ENCODE measurements at regions not wholly inside any gene's neighbourhood (a gene's known extent, or its start where the extent isn't known, plus 50 kb on each side); places are given as distances from the start of the nearest gene placed in this dataset.
"Not testable (repeated sequence)": the region's sequence is repeated elsewhere in the genome, so short reads cannot be mapped to it uniquely, and the experiment has no call there.

- no peaks in the 10 kb centered on the region for H3K9me3 Mint-ChIP-seq (ENCODE audit: low read depth)
- no peaks in the 10 kb centered on the region for H3K36me3 Mint-ChIP-seq (ENCODE audit: insufficient read depth)
- H3K27ac Mint-ChIP-seq: no peak overlapping the region
- no peaks in the 10 kb centered on the region for H3K27me3 Mint-ChIP-seq
- no peak for TF ChIP-seq CTCF (IDR thresholded peaks at IDR 0.05; ENCODE audit: unreplicated experiment)
- DNase-seq (ENCODE audit: low spot score, unreplicated experiment): no peak
- peaks cover 5% of the 10 kb centered on the region for H3K4me1 Mint-ChIP-seq (ENCODE audit: low read depth)
- H3K4me3 Mint-ChIP-seq (ENCODE audit: low read depth): no peak overlapping the region
Measured at GRCh38 chr4:101411926-101412325, 64.6 kb upstream of the PPP3CA start.

DNA sequence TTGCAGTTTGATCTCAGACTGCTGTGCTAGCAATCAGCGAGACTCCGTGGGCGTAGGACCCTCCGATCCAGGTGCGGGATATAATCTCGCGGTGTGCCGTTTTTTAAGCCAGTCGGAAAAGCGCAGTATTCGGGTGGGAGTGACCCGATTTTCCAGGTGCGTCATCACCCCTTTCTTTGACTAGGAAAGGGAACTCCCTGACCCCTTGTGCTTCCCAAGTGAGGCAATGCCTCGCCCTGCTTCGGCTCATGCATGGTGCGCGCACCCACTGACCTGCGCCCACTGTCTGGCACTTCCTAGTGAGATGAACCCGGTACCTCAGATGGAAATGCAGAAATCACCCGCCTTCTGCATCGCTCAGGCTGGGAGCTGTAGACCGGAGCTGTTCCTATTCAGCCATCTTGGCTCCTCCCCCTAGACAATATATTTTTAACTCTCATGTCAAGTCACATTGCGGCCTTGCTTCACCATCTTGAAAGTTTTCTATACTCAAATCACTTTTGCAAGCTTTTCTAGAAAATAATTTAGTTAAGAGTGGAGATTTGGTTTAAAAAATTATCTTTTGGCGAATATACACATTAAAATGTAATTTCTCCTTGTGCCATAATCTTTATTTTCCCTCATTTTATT, 64.1 kb upstream of the PPP3CA start:
- H3K9me3 Mint-ChIP-seq (ENCODE audit: low read depth); DNase-seq (ENCODE audit: low spot score, unreplicated experiment); H3K27me3 Mint-ChIP-seq; H3K36me3 Mint-ChIP-seq (ENCODE audit: insufficient read depth); H3K27ac Mint-ChIP-seq; H3K4me3 Mint-ChIP-seq (ENCODE audit: low read depth); H3K4me1 Mint-ChIP-seq (ENCODE audit: low read depth): not testable (repeated sequence)

DNA sequence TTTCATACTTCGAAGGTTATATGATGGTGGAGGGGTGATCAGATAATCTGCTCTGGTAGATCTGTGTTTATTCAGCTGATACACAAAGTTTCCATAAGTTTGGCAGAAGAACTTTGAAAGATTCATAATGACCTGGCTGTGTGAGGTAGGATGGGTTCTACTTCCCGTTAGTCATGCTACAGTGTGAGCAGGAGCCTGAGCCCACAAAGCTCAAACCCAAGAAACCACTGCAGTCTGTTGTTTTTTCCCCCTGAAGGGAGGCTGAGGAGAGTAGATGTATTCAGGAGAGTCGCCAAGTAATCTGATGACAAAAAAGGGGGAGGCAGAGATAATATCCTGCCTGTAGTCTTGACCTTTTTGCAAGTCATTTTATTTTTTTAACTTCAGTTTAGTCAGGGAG, 52.8 kb upstream of the PPP3CA start:
- Mint-ChIP-seq H3K27me3 (no peaks in the 10 kb centered on the region), H3K4me3 (ENCODE audit: low read depth) (no peak overlapping the region), H3K9me3 (ENCODE audit: low read depth) (no peaks in the 10 kb centered on the region), H3K4me1 (ENCODE audit: low read depth) (no peaks in the 10 kb centered on the region), H3K36me3 (ENCODE audit: insufficient read depth) (no peaks in the 10 kb centered on the region), H3K27ac (peak overlapping the region; percentile 84)
- no peak for TF ChIP-seq CTCF (IDR thresholded peaks at IDR 0.05; ENCODE audit: unreplicated experiment)
- no peak for DNase-seq (ENCODE audit: low spot score, unreplicated experiment)

DNA sequence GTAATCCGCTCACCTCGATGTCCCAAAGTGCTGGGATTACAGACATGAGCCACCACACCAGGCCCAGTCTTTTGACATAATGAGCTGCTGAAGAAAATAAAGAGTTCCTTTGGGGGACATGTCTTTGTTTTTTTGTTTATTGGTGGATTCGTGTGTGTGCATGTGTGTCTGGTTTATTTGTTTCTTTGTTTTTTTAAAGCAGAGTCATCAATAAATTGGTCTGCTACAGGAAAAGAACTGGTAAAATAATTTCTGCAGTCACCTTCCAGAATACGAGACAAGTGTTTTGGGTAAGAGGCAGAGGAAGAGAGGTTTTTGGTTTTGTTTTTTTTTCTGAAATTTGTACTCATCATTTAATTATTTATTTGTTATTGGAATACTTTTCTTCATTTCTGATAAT, 51.5 kb upstream of the PPP3CA start:
- H3K4me1 Mint-ChIP-seq (ENCODE audit: low read depth): no peaks in the 10 kb centered on the region
- H3K4me3 Mint-ChIP-seq (ENCODE audit: low read depth): no peak overlapping the region
- no peak for DNase-seq (ENCODE audit: low spot score, unreplicated experiment)
- no peaks in the 10 kb centered on the region for H3K27me3 Mint-ChIP-seq
- H3K36me3 Mint-ChIP-seq (ENCODE audit: insufficient read depth): no peaks in the 10 kb centered on the region
- H3K9me3 Mint-ChIP-seq (ENCODE audit: low read depth): no peaks in the 10 kb centered on the region
- no peak overlapping the region for H3K27ac Mint-ChIP-seq
- TF ChIP-seq CTCF (IDR thresholded peaks at IDR 0.05; ENCODE audit: unreplicated experiment): no peak

All from progenitor cell of endocrine pancreas (in vitro differentiated cells).